ENCODE measurements at regions not wholly inside any gene's neighbourhood (a gene's known extent, or its start where the extent isn't known, plus 50 kb on each side); places are given as distances from the start of the nearest gene placed in this dataset.

GRCh38 chr6:121776054-121776453 lies 340.6 kb downstream of the GJA1 start (continued):
- TF ChIP-seq CUX1 (IDR thresholded peaks at IDR 0.05; ENCODE audit: insufficient replicate concordance, low read depth, low read length): no peak
- TF ChIP-seq SMAD5 (IDR thresholded peaks at IDR 0.05; ENCODE audit: low read depth): no peak
- TF ChIP-seq NR2C2 (IDR thresholded peaks at IDR 0.05; ENCODE audit: borderline replicate concordance, control insufficient read depth, insufficient read length, low read depth): no peak
- no peak for TF ChIP-seq NFIC (IDR thresholded peaks at IDR 0.05; ENCODE audit: low read depth, low read length)
- TF ChIP-seq TCF7 (IDR thresholded peaks at IDR 0.05; ENCODE audit: borderline replicate concordance): no peak
- TF ChIP-seq RELB (IDR thresholded peaks at IDR 0.05; ENCODE audit: low read depth): no peak
- TF ChIP-seq CEBPB (IDR thresholded peaks at IDR 0.05; ENCODE audit: borderline replicate concordance in 1 of 2, low read depth in 2 of 2, low read length in 2 of 2): no peak
- TF ChIP-seq RELA (IDR thresholded peaks at IDR 0.05; ENCODE audit: borderline replicate concordance, partially characterized antibody): no peak
- no peak for TF ChIP-seq RAD51 (IDR thresholded peaks at IDR 0.05)
- TF ChIP-seq ATF3 (IDR thresholded peaks at IDR 0.05; ENCODE audit: borderline replicate concordance, extremely low read depth, low read depth, low read length): no peak
- no peak for TF ChIP-seq EGR1 (IDR thresholded peaks at IDR 0.05; ENCODE audit: borderline replicate concordance in 1 of 2, low read depth in 2 of 2, low read length in 2 of 2)
- no peak for TF ChIP-seq POLR2A (IDR thresholded peaks at IDR 0.05; ENCODE audit: low read depth, low read length)
- no peak for TF ChIP-seq ESRRA (IDR thresholded peaks at IDR 0.05; ENCODE audit: low read length)

Measured in GM12878 (cell line).